GM21526 (cell line): ENCODE measurements at regions not wholly inside any gene's neighbourhood (a gene's known extent, or its start where the extent isn't known, plus 50 kb on each side); places are given as distances from the start of the nearest gene placed in this dataset.
"Not testable (repeated sequence)": the region's sequence is repeated elsewhere in the genome, so short reads cannot be mapped to it uniquely, and the experiment has no call there.

ENCODE experiments used
- ATAC-seq: cut with Tn5 transposase; IDR thresholded peaks from one replicate; pipeline ENCODE4 v1.9.1; 2021; ENCODE audit warnings: moderate library complexity; ENCODE audit not compliant: unreplicated experiment, low FRiP score

GRCh38 chrX:114272096-114272686 is 311.7 kb upstream of the HTR2C start:
- ATAC-seq = no peak

GRCh38 chrX:114270371-114270770 is 313.5 kb upstream of the HTR2C start:
- ATAC-seq = not testable (repeated sequence)

GRCh38 chrX:114268643-114269042 is 315.2 kb upstream of the HTR2C start:
- no peak for ATAC-seq

- ATAC-seq = no peak
These were observed 316.7 kb upstream of the HTR2C start for GRCh38 chrX:114267142-114267541.

- no peak for ATAC-seq
These were observed 331.7 kb upstream of the HTR2C start for GRCh38 chrX:114252186-114252585.

- no peak for ATAC-seq
These were observed 332.3 kb upstream of the HTR2C start for GRCh38 chrX:114251575-114251974.

GRCh38 chrX:114221445-114221844 is 362.4 kb upstream of the HTR2C start:
- no peak for ATAC-seq

- no peak for ATAC-seq
These were observed 373.0 kb upstream of the HTR2C start for GRCh38 chrX:114210879-114211278.

GRCh38 chrX:114201622-114202021 is 382.3 kb upstream of the HTR2C start:
- no peak for ATAC-seq

- no peak for ATAC-seq
These were observed 402.7 kb upstream of the HTR2C start for GRCh38 chrX:114181195-114181594.

GRCh38 chrX:114178126-114178525 is 405.8 kb upstream of the HTR2C start:
- no peak for ATAC-seq

GRCh38 chrX:114167276-114167675 is 416.6 kb upstream of the HTR2C start:
- ATAC-seq = not testable (repeated sequence)

GRCh38 chrX:114166601-114167000 is 417.3 kb upstream of the HTR2C start:
- no peak for ATAC-seq

- ATAC-seq = no peak
These were observed 418.3 kb upstream of the HTR2C start for GRCh38 chrX:114165537-114165936.

GRCh38 chrX:114162068-114162735 is 421.7 kb upstream of the HTR2C start:
- ATAC-seq = no peak

GRCh38 chrX:114152801-114153200 is 431.1 kb upstream of the HTR2C start:
- no peak for ATAC-seq

GRCh38 chrX:114152130-114152529 is 431.8 kb upstream of the HTR2C start:
- ATAC-seq = no peak

GRCh38 chrX:114134465-114134864 is 449.4 kb upstream of the HTR2C start:
- no peak for ATAC-seq

GRCh38 chrX:114127411-114128025 is 456.4 kb upstream of the HTR2C start:
- no peak for ATAC-seq

- ATAC-seq = no peak
These were observed 456.9 kb upstream of the HTR2C start for GRCh38 chrX:114127005-114127404.

GRCh38 chrX:114101081-114101480 is 482.8 kb upstream of the HTR2C start:
- no peak for ATAC-seq

- no peak for ATAC-seq
These were observed 486.0 kb upstream of the HTR2C start for GRCh38 chrX:114097866-114098265.
